ENCODE measurements at regions not wholly inside any gene's neighbourhood (a gene's known extent, or its start where the extent isn't known, plus 50 kb on each side); places are given as distances from the start of the nearest gene placed in this dataset.

DNA sequence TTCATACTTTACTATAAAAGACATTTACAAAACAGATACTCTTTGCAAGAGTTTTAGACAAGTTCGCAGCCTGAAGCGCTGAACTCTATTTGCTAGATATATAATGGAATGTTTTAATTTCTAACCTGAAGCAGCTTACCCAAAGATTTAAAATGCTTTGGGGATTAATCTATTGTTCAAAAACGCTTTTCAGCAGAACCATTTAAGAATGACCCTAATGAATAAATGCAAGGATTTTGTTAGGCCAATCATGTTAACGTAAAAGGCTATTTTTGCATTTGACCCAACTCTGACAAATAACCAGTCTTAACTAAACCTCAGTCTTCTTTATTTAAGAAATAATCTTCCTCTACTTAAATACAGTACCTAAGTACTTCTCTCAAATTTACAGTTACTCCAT is 406.7 kb upstream of the POT1 start:
- WGBS, 2 donors = 79 to 86% methylated on average over 4 of the region's 4 CpGs
- TF ChIP-seq POLR2A (IDR thresholded peaks at IDR 0.05) = no peak
- TF ChIP-seq, protein P1, sequence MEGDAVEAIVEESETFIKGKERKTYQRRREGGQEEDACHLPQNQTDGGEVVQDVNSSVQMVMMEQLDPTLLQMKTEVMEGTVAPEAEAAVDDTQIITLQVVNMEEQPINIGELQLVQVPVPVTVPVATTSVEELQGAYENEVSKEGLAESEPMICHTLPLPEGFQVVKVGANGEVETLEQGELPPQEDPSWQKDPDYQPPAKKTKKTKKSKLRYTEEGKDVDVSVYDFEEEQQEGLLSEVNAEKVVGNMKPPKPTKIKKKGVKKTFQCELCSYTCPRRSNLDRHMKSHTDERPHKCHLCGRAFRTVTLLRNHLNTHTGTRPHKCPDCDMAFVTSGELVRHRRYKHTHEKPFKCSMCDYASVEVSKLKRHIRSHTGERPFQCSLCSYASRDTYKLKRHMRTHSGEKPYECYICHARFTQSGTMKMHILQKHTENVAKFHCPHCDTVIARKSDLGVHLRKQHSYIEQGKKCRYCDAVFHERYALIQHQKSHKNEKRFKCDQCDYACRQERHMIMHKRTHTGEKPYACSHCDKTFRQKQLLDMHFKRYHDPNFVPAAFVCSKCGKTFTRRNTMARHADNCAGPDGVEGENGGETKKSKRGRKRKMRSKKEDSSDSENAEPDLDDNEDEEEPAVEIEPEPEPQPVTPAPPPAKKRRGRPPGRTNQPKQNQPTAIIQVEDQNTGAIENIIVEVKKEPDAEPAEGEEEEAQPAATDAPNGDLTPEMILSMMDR (IDR thresholded peaks at IDR 0.05) = no peak
- Histone ChIP-seq H3K4me3 (no peak overlapping the region), H3K9me3 (no peaks in the 10 kb centered on the region), H3K27me3 (no peaks in the 10 kb centered on the region), H3K4me1 (no peaks in the 10 kb centered on the region), H3K27ac (no peak overlapping the region), H3K36me3 (ENCODE audit: low read depth, missing control alignments) (no peaks in the 10 kb centered on the region)
- intact Hi-C loops (cut with DNase I; ENCODE audit: low total_unique reads) = no loop called here
- no peak for DNase-seq

DNA sequence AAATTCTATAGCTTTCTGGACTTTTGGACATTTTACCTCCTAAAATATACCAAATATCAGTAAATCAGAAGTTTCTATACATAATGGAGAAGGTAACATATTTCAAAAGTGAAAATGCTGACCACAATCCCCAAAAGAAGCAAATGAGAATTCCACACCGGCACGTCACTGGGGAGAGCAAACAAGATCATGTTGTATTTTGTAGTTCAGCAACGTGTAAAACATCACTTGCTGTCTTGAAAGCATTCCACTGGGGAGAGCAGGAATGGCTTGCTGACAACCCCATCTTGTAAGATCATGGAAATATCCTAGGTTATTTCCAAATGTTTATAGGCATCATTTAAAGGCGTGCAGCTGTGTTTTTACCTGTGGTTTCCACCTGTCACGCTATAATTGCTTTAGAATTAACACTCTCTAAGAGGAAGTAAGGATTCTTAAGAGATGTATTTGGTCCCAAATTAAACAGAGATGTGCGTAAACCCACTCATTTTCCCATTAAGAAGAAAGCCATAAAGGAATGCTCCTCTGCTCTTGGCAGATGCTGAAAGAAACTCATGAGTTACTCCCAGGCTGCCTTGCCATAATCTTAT is 397.1 kb upstream of the POT1 start:
- no peaks in the 10 kb centered on the region for H3K9me3 ChIP-seq
- no peaks in the 10 kb centered on the region for H3K36me3 ChIP-seq (ENCODE audit: low read depth, missing control alignments)
- no peak for DNase-seq
- intact Hi-C loops (cut with DNase I; ENCODE audit: low total_unique reads) = no loop called here
- no peaks in the 10 kb centered on the region for H3K4me1 ChIP-seq
- 71 to 77% methylated on average over 6 of the region's 6 CpGs for WGBS, 2 donors
- no peak for TF ChIP-seq POLR2A (IDR thresholded peaks at IDR 0.05)
- TF ChIP-seq, protein P1 (IDR thresholded peaks at IDR 0.05) = no peak
- no peak overlapping the region for H3K4me3 ChIP-seq
- no peaks in the 10 kb centered on the region for H3K27me3 ChIP-seq
- H3K27ac ChIP-seq = no peak overlapping the region

DNA sequence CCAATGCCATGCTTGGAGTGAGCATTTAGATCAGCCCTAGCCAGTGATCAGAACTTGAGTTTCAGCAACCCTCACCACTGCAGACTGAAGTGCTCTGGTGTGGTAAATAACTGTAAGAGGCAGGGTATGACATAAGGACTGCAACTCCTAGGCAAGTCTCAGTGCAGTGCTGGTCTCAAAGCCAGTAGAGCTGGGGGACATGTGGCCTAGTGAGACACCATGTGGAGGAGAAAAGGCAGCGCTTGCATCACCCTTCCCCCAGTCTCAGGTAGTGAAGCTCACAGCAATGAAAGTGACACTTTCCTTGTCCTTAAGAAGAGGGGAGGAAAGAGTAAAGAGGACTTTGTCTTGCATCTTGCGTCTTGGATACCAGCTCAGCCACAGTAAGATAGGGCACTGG is 386.8 kb upstream of the POT1 start:
- TF ChIP-seq, protein P1 (IDR thresholded peaks at IDR 0.05) = no peak
- no peak for TF ChIP-seq POLR2A (IDR thresholded peaks at IDR 0.05)
- Histone ChIP-seq H3K4me1 (no peaks in the 10 kb centered on the region), H3K27ac (no peak overlapping the region), H3K9me3 (no peaks in the 10 kb centered on the region), H3K27me3 (no peaks in the 10 kb centered on the region), H3K36me3 (ENCODE audit: low read depth, missing control alignments) (no peaks in the 10 kb centered on the region), H3K4me3 (no peak overlapping the region)
- 58 to 64% methylated on average over 2 of the region's 2 CpGs for WGBS, 2 donors
- intact Hi-C loops (cut with DNase I; ENCODE audit: low total_unique reads) = no loop called here
- peak; percentile 31 for DNase-seq

DNA sequence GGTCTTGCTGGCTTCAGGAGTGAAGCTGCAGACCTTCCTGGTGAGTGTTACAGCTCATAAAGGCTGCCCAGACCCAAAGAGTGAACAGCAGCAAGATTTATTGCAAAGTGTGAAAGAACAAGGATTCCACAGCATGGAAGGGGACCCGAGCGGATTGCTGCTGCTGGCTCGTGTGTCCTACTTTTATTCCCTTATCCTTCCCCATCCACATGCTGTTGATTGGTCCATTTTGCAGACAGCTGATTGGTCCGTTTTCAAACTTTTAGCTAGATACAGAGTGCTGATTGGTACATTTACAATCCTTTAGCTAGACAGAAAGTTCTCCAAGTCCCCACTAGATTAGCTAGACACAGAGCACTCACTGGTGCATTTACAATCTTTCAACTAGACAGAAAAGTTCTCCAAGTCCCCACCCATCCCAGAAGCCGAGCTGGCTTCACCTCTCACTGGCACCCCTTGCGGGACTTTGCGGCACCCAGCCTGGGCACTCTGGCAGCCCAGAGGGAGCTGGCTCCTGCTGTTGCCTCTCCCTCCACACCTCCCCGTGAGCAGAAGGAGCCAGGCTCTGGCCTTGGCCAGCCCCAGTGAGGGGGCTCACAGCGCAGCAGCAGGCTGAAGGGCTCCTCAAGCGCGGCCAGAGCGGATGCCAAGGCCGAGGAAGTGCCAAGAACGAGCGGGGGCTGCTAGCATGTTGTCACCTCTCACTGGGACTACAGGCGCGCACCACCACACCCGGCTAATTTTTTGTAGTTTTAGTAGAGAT is 369.6 kb upstream of the POT1 start:
- Histone ChIP-seq H3K36me3 (ENCODE audit: low read depth, missing control alignments) (no peaks in the 10 kb centered on the region), H3K4me1 (no peaks in the 10 kb centered on the region), H3K27me3 (no peaks in the 10 kb centered on the region), H3K9me3 (no peaks in the 10 kb centered on the region), H3K27ac (no peak overlapping the region), H3K4me3 (peak overlapping the region; percentile 15 to 41)
- DNase-seq = peak; percentile 39
- TF ChIP-seq POLR2A (IDR thresholded peaks at IDR 0.05) = no peak
- TF ChIP-seq, protein P1 (IDR thresholded peaks at IDR 0.05) = no peak
- intact Hi-C loops (cut with DNase I; ENCODE audit: low total_unique reads) = no loop called here
- 63 to 66% methylated on average over 17 to 18 of the region's 18 CpGs for WGBS, 2 donors

DNA sequence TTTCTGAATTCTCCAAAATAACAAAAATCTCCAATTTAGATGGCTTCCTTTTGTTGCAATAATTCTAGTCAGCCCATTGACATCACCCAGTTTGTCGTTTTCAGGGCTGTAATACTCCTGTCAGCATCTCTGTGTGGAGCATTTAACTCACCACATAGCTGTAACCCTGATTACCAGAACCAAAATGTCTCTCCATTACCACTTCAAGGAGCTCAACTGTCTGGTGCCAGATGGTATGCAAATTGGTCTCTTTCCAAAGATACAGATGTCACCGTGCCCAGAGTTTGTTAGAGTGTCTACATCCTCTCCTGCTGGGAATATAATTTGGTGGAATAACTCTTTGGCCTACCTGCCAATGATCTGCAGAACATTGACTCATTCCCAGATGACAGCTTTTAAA is 350.3 kb upstream of the POT1 start:
- no peak for TF ChIP-seq POLR2A (IDR thresholded peaks at IDR 0.05)
- TF ChIP-seq, protein P1 (IDR thresholded peaks at IDR 0.05) = no peak
- Histone ChIP-seq H3K4me1 (no peaks in the 10 kb centered on the region), H3K36me3 (ENCODE audit: low read depth, missing control alignments) (no peaks in the 10 kb centered on the region), H3K4me3 (no peak overlapping the region), H3K27me3 (no peaks in the 10 kb centered on the region), H3K9me3 (no peaks in the 10 kb centered on the region), H3K27ac (no peak overlapping the region)
- DNase-seq = no peak
- intact Hi-C loops (cut with DNase I; ENCODE audit: low total_unique reads) = no loop called here
- WGBS, 2 donors = 47% methylated on average over 2 of the region's 2 CpGs

Data from testis (tissue), 2 donors.